Gastrocnemius medialis (tissue), 4 donors: ENCODE measurements at regions not wholly inside any gene's neighbourhood (a gene's known extent, or its start where the extent isn't known, plus 50 kb on each side); places are given as distances from the start of the nearest gene placed in this dataset.

Experiments used
- CTCF ChIP-seq, 5 experiments: fragments of 450-650 bp in 3 of 5; fragments of 200-600 bp in 2 of 5; sonication (generic) in 2 of 5; IDR thresholded peaks in 4 of 5; conservative IDR thresholded peaks in 1 of 5; 1 replicate in 4 of 5; 2 replicates in 1 of 5; pipeline ENCODE4 v1.5.1; 2016 to 2019; ENCODE audit warnings: antibody characterized with exemption in 5 of 5, mild to moderate bottlenecking in 3 of 5, moderate library complexity in 3 of 5
- POLR2A ChIP-seq, 2 donors: fragments of 450-650 bp; IDR thresholded peaks; one replicate each; pipeline ENCODE4 v1.6.1; 2017; ENCODE audit warnings: antibody characterized with exemption in 2 of 2, mild to moderate bottlenecking in 2 of 2, moderate library complexity in 2 of 2

DNA sequence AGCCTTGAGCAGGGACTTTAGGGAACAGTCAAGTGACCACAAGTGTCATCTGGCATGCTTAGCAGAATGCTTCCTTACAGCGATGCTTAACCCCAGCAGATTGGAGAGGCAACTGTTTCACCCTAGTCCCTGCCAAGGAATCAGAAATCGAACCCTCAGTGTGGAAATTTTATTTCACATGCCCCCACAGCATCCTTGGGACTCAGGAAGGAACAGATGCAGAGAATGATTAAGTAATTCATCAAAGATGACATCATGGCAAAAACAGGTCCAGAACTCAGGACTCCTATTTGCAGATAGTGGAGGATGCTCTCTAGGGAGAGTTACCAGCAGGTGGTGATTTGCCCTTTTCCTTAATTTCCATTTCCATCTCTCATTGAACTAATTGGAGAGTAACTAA is 333.0 kb upstream of the KAZN start:
- TF ChIP-seq CTCF (IDR thresholded peaks at IDR 0.05 in 4 of 5, conservative IDR thresholded peaks at IDR 0.05 in 1 of 5) (no peak), POLR2A (IDR thresholded peaks at IDR 0.05) (no peak)
